Naive thymus-derived CD4-positive, alpha-beta T cell (primary cell): ENCODE measurements at regions not wholly inside any gene's neighbourhood (a gene's known extent, or its start where the extent isn't known, plus 50 kb on each side); places are given as distances from the start of the nearest gene placed in this dataset.
A peak's percentile ranks its signal among the peaks of the same experiment; 100 is the strongest.

Experiments used
- ATAC-seq: fragments of 150-1000 bp; cut with Tn5 transposase; 2 replicates; pipeline ENCODE4 v1.10.0; 2021; ENCODE audit warnings: mild to moderate bottlenecking, moderate library complexity
- CTCF ChIA-PET: fragments of 350-600 bp; sonication (Branson Sonifier 250); formaldehyde crosslinking; loops from one replicate; lab custom pipeline; 2021; ENCODE audit warnings: antibody characterized with exemption; lab: Charles Lee
- POLR2A ChIA-PET: fragments of 350-600 bp; sonication (Branson Sonifier 250); formaldehyde crosslinking; loops from one replicate; lab custom pipeline; 2021; ENCODE audit warnings: antibody characterized with exemption, inconsistent platforms; lab: Charles Lee
- DNase-seq, 9 donors: peaks; one replicate each; pipeline versions ENCODE4 v3.0.0 to v3.0.0-alpha.2; 2020 to 2022; ENCODE audit warnings: mixed read lengths in 1 of 9
- H3K27ac ChIP-seq: one replicate; pipeline ENCODE4 v1.7.0; 2013; ENCODE audit warnings: mild to moderate bottlenecking, low read depth, low read length, moderate library complexity
- H3K27me3 ChIP-seq, 2 donors: one replicate each; pipeline ENCODE4 v1.7.0; 2013; ENCODE audit warnings: low read length in 2 of 2, mild to moderate bottlenecking in 2 of 2, moderate library complexity in 2 of 2; ENCODE audit not compliant: control insufficient read depth in 2 of 2, insufficient read depth in 2 of 2
- H3K36me3 ChIP-seq, 3 experiments: 1 replicate in 2 of 3; 2 replicates in 1 of 3; pipeline ENCODE4 v1.7.0; 2013; ENCODE audit warnings: low read length in 3 of 3, mild to moderate bottlenecking in 3 of 3, moderate library complexity in 1 of 3; ENCODE audit not compliant: insufficient read depth in 3 of 3, control insufficient read depth in 2 of 3
- H3K4me1 ChIP-seq, 2 donors: one replicate each; pipeline ENCODE4 v1.7.0; 2013; ENCODE audit warnings: low read length in 2 of 2, mild to moderate bottlenecking in 2 of 2, moderate library complexity in 1 of 2; ENCODE audit not compliant: control insufficient read depth in 2 of 2, insufficient read depth in 2 of 2
- H3K4me3 ChIP-seq: 2 replicates; pipeline ENCODE4 v1.7.0; 2013; ENCODE audit warnings: mild to moderate bottlenecking, low read length
- H3K9me3 ChIP-seq, 3 experiments: 1 replicate in 2 of 3; 2 replicates in 1 of 3; pipeline ENCODE4 v1.7.0; 2013; ENCODE audit warnings: low read length in 3 of 3; ENCODE audit not compliant: control insufficient read depth in 2 of 3
- H3K27ac Mint-ChIP-seq, 9 donors: one replicate each; pipeline ENCODE4 v1.8.0; 2020 to 2022; ENCODE audit warnings: mixed read lengths in 9 of 9, mild to moderate bottlenecking in 8 of 9, moderate library complexity in 5 of 9, inconsistent platforms in 2 of 9
- H3K27me3 Mint-ChIP-seq, 5 donors: one replicate each; pipeline ENCODE4 v1.8.0; 2021 to 2022; ENCODE audit warnings: mixed read lengths in 5 of 5, mild to moderate bottlenecking in 1 of 5
- H3K36me3 Mint-ChIP-seq, 5 donors: one replicate each; pipeline ENCODE4 v1.8.0; 2020 to 2022; ENCODE audit warnings: mixed read lengths in 5 of 5, mild to moderate bottlenecking in 3 of 5, inconsistent platforms in 1 of 5
- H3K4me1 Mint-ChIP-seq, 7 donors: one replicate each; pipeline ENCODE4 v1.8.0; 2020 to 2022; ENCODE audit warnings: mixed read lengths in 7 of 7, mild to moderate bottlenecking in 3 of 7, inconsistent platforms in 1 of 7
- H3K4me3 Mint-ChIP-seq, 10 donors: one replicate each; pipeline ENCODE4 v1.8.0; 2020 to 2022; ENCODE audit warnings: mild to moderate bottlenecking in 10 of 10, mixed read lengths in 10 of 10, moderate library complexity in 6 of 10, inconsistent platforms in 2 of 10
- H3K9me3 Mint-ChIP-seq, 11 donors: one replicate each; pipeline ENCODE4 v1.8.0; 2020 to 2022; ENCODE audit warnings: mixed read lengths in 11 of 11, mild to moderate bottlenecking in 4 of 11, inconsistent platforms in 1 of 11, moderate library complexity in 1 of 11
- intact Hi-C, 2 donors: fragments of 100-400 bp; cut with micrococcal nuclease; formaldehyde crosslinking; loops; one replicate each; pipeline ENCODE4 v1.15.1; 2023

DNA sequence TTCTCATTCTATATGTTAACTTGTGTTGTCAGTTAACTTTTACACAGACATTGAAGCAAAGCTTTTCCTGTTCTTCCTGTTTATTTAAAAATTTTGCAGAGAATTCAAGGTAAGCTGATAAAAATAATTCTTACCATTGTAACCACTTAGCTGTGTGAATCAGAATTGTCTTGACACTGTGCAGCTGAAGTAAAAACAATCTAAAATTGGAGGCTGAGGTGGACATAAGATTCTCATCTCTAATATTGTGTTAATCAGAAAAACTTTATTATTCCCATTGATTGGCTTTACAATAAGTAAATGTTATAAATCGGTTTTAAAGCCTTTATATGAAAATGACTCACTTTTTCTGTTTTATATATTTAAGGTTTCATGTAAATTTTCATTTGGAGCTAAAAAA, 240.3 kb upstream of the PLEKHG7 start:
- peak overlapping the region in 3 of 9 donors; percentile 3 to 36 (median 16) for H3K27ac Mint-ChIP-seq
- DNase-seq (no peak), ATAC-seq (no peak)
- H3K27ac ChIP-seq: no peak overlapping the region
- intact Hi-C loops: no loop called here
- H3K4me3 ChIP-seq: no peak overlapping the region
- ChIA-PET CTCF (interaction anchor here (0.6 kb wide), 1 partner anchor 472 kb away, joined by 3 read pairs; no protein-coding TSS in a partner anchor), POLR2A (interaction anchor here (0.5 to 1.4 kb wide), 4 partner anchors 43 to 335 kb away, joined by 3 to 5 read pairs (median 4); partner anchors contain the start of gene BTG1)
- peaks cover 0 to 10% (median 5%) of the 10 kb centered on the region in 5 donors for H3K36me3 Mint-ChIP-seq
- no peak overlapping the region for H3K4me3 Mint-ChIP-seq
- no peaks in the 10 kb centered on the region for H3K27me3 ChIP-seq
- no peaks in the 10 kb centered on the region for H3K27me3 Mint-ChIP-seq
- peaks cover 0 to 9% (median 0%) of the 10 kb centered on the region in 11 donors for H3K9me3 Mint-ChIP-seq
- peaks cover 4 to 27% of the 10 kb centered on the region in 2 donors for H3K4me1 ChIP-seq
- H3K9me3 ChIP-seq: no peaks in the 10 kb centered on the region
- H3K36me3 ChIP-seq: no peaks in the 10 kb centered on the region
- peaks cover 5 to 33% (median 13%) of the 10 kb centered on the region in 7 donors for H3K4me1 Mint-ChIP-seq

DNA sequence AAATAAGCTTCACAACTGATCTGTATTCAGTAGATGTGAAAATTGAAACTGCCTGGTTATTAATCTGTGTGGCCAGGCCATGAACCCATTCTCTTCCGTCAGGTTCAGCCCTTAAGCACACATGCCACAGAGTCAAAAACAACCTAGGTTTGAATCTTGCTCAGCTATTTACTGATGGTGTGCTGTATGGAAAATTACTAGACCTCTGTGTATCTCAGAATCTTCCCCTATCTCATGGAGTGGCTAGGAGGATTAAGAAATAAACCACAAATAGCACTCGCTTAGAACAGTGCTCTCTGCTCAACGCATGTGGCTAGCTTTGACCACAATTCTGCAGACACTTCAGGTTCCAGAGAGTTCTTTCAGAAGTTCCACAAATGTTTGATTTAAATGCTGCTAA, 240.7 kb upstream of the PLEKHG7 start:
- Histone ChIP-seq H3K27ac (no peak overlapping the region), H3K4me3 (no peak overlapping the region), H3K9me3 (no peaks in the 10 kb centered on the region), H3K36me3 (no peaks in the 10 kb centered on the region), H3K27me3 (no peaks in the 10 kb centered on the region), H3K4me1 (peaks cover 4 to 27% of the 10 kb centered on the region in 2 donors)
- POLR2A ChIA-PET: interaction anchor here (0.5 to 1.4 kb wide), 5 partner anchors 43 to 711 kb away, joined by 3 to 6 read pairs (median 5); partner anchors contain the start of gene BTG1
- CTCF ChIA-PET: interaction anchor here (0.6 kb wide), 1 partner anchor 471 kb away, joined by 3 read pairs; no protein-coding TSS in a partner anchor
- ATAC-seq (peak; percentile 78), DNase-seq (no peak)
- H3K4me1 Mint-ChIP-seq: peaks cover 5 to 38% (median 13%) of the 10 kb centered on the region in 7 donors
- peaks cover 0 to 10% (median 0%) of the 10 kb centered on the region in 11 donors for H3K9me3 Mint-ChIP-seq
- H3K27ac Mint-ChIP-seq: peak overlapping the region in 2 of 9 donors; percentile 3 to 24
- intact Hi-C loops: no loop called here
- peaks cover 0 to 10% (median 5%) of the 10 kb centered on the region in 5 donors for H3K36me3 Mint-ChIP-seq
- H3K27me3 Mint-ChIP-seq: no peaks in the 10 kb centered on the region
- peak overlapping the region in 1 of 10 donors; percentile 8 for H3K4me3 Mint-ChIP-seq

DNA sequence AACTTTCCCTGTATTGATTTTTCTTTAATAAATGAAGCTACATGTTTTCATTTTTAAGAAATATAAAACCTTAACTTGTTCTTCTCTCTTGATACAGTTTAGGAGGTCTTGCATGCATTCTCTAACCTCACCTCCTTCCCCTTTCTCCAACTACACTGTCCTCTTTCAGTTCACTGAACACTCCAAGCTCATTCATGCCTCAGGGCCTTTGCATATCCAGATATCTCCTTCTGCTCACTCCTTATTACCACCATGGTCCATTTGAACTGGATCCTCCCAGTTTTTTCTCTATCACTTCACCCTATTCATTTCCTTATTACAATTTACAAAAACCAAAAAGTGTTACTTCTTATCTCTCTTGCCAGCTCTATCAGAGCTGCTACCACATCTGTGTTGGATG, 242.9 kb upstream of the PLEKHG7 start:
- Mint-ChIP-seq H3K27me3 (no peaks in the 10 kb centered on the region), H3K4me1 (peaks cover 5 to 37% (median 13%) of the 10 kb centered on the region in 7 donors), H3K27ac (peak overlapping the region in 1 of 9 donors; percentile 13), H3K36me3 (peaks cover 0 to 13% (median 6%) of the 10 kb centered on the region in 5 donors), H3K4me3 (no peak overlapping the region), H3K9me3 (peaks cover 0 to 16% (median 5%) of the 10 kb centered on the region in 11 donors)
- DNase-seq: no peak
- peaks cover 4 to 27% of the 10 kb centered on the region in 2 donors for H3K4me1 ChIP-seq
- intact Hi-C loops: no loop called here
- no peaks in the 10 kb centered on the region for H3K36me3 ChIP-seq
- no peak overlapping the region for H3K27ac ChIP-seq
- POLR2A ChIA-PET: interaction anchor here (0.5 to 0.6 kb wide), 2 partner anchors 257 to 435 kb away, joined by 3 to 4 read pairs; no protein-coding TSS in a partner anchor
- no peaks in the 10 kb centered on the region for H3K27me3 ChIP-seq
- ATAC-seq: no peak
- no peak overlapping the region for H3K4me3 ChIP-seq
- no peaks in the 10 kb centered on the region for H3K9me3 ChIP-seq
- CTCF ChIA-PET: interaction anchor here (0.6 kb wide), 1 partner anchor 247 kb away, joined by 3 read pairs; no protein-coding TSS in a partner anchor

DNA sequence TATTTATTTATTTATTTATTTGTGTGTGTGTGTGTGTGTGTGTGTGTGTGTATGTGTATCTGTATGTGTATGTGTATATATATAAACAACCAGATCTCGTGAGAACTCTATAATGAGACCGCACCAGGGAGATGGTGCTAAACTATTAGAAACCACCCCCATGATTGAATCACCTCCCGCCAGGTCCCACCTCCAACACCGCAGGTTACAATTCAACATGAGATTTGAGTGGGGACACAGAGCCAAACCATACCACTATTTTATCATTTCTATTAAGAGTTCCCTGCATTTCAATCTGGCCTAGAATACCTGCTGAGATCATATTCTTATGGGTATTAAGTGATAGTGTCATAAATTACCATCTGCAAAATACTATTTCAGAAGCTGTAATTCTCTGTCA, 243.8 kb upstream of the PLEKHG7 start:
- ChIA-PET POLR2A (interaction anchor here (0.5 to 0.6 kb wide), 3 partner anchors 48 to 434 kb away, joined by 3 to 4 read pairs (median 3); no protein-coding TSS in a partner anchor), CTCF (interaction anchor here (0.6 kb wide), 1 partner anchor 246 kb away, joined by 3 read pairs; no protein-coding TSS in a partner anchor)
- Histone ChIP-seq H3K4me3 (no peak overlapping the region), H3K9me3 (no peaks in the 10 kb centered on the region), H3K27me3 (no peaks in the 10 kb centered on the region), H3K27ac (no peak overlapping the region), H3K36me3 (no peaks in the 10 kb centered on the region), H3K4me1 (peaks cover 4 to 27% of the 10 kb centered on the region in 2 donors)
- no peak for ATAC-seq
- Mint-ChIP-seq H3K27ac (no peak overlapping the region), H3K36me3 (peaks cover 0 to 13% (median 5%) of the 10 kb centered on the region in 5 donors), H3K4me3 (no peak overlapping the region), H3K9me3 (peaks cover 0 to 16% (median 5%) of the 10 kb centered on the region in 11 donors), H3K27me3 (no peaks in the 10 kb centered on the region), H3K4me1 (peaks cover 5 to 37% (median 13%) of the 10 kb centered on the region in 7 donors)
- intact Hi-C loops: no loop called here
- no peak for DNase-seq

DNA sequence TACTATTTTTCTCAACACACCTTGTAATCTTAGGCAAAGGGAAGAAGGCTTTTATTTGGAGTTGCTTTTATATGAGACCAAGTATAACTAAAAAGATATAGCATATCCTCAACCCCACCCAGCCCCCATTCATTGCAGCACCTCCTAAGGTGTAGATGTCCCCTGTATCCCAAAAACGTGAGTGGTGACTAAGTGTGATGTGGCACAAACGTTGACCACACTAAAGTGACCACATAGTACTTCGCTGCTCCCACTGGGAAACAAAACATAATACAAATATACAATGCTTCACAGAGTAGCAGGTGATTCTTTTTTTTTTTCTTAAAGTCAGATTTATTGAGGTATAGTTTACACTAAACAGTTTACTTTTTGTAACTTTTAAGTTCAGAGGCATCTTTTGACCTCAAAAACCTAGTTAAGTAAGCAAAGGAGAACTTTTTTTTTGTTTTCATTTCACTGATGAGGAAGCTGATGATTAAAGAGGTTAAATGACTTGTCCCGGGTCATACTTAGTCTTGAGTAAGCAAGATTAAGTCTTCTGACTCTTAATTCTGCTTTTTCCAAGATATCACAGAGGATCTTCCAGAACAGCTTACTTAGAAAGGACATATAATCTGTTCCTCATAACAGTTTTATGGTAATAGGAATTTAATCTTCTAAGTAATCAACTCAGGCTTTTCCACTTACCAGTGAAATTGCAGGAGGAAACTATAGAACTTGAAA, 245.2 kb upstream of the PLEKHG7 start:
- Mint-ChIP-seq H3K27me3 (no peaks in the 10 kb centered on the region), H3K4me3 (no peak overlapping the region), H3K27ac (no peak overlapping the region), H3K4me1 (peaks cover 5 to 36% (median 12%) of the 10 kb centered on the region in 7 donors), H3K9me3 (peaks cover 0 to 19% (median 10%) of the 10 kb centered on the region in 11 donors), H3K36me3 (peaks cover 0 to 13% (median 5%) of the 10 kb centered on the region in 5 donors)
- DNase-seq (no peak), ATAC-seq (no peak)
- POLR2A ChIA-PET: no interaction called here
- Histone ChIP-seq H3K27ac (no peak overlapping the region), H3K9me3 (no peaks in the 10 kb centered on the region), H3K36me3 (no peaks in the 10 kb centered on the region), H3K4me1 (peaks cover 4 to 22% of the 10 kb centered on the region in 2 donors), H3K27me3 (no peaks in the 10 kb centered on the region), H3K4me3 (no peak overlapping the region)
- intact Hi-C loops: no loop called here
- CTCF ChIA-PET: no interaction called here

DNA sequence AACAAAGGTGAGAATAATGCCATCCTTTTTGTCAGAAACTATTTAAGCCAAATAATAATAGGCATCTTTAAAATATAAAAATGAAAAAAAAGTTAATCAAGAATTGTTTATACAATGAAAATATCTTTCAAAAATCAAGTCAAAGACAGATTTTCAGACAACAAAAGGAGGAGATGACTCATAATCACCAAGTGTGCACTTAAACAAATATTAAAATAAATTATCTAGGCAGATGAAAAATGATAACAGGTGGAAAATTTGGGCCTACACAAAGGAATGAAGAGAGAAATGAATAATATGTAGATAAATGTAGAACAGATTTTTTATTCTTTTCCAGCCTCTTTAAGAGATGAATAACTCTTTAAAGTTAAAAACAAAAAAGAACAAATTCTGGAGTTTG, 250.0 kb upstream of the PLEKHG7 start:
- intact Hi-C loops: no loop called here
- H3K27me3 ChIP-seq: no peaks in the 10 kb centered on the region
- peaks cover 6 to 41% (median 12%) of the 10 kb centered on the region in 11 donors for H3K9me3 Mint-ChIP-seq
- no peak overlapping the region for H3K27ac Mint-ChIP-seq
- DNase-seq: no peak
- peaks cover 0 to 11% (median 0%) of the 10 kb centered on the region in 7 donors for H3K4me1 Mint-ChIP-seq
- H3K27ac ChIP-seq: no peak overlapping the region
- ChIA-PET POLR2A (no interaction called here), CTCF (no interaction called here)
- no peaks in the 10 kb centered on the region for H3K4me1 ChIP-seq
- no peaks in the 10 kb centered on the region for H3K9me3 ChIP-seq
- no peaks in the 10 kb centered on the region for H3K27me3 Mint-ChIP-seq
- no peak overlapping the region for H3K4me3 Mint-ChIP-seq
- H3K4me3 ChIP-seq: no peak overlapping the region
- no peak for ATAC-seq
- H3K36me3 Mint-ChIP-seq: peaks cover 0 to 16% (median 13%) of the 10 kb centered on the region in 5 donors
- no peaks in the 10 kb centered on the region for H3K36me3 ChIP-seq
